Left renal cortex interstitium (tissue), 4 donors: ENCODE measurements at regions not wholly inside any gene's neighbourhood (a gene's known extent, or its start where the extent isn't known, plus 50 kb on each side); places are given as distances from the start of the nearest gene placed in this dataset.

Source experiments
- DNase-seq, 4 donors: peaks; one replicate each; pipeline ENCODE4 v3.0.0-alpha.2; 2013; ENCODE audit warnings: low read depth in 4 of 4, low spot score in 2 of 4, missing footprints in 1 of 4

GRCh38 chr18:26745288-26746181 lies 120.0 kb downstream of the AQP4 start:
- no peak for DNase-seq

GRCh38 chr18:26741758-26742157 lies 123.7 kb downstream of the AQP4 start:
- DNase-seq: no peak

- no peak for DNase-seq
These were observed 124.5 kb downstream of the AQP4 start for GRCh38 chr18:26741048-26741447.

GRCh38 chr18:26740396-26740795 lies 125.1 kb downstream of the AQP4 start:
- no peak for DNase-seq

GRCh38 chr18:26738706-26739105 lies 126.8 kb downstream of the AQP4 start:
- no peak for DNase-seq

- DNase-seq: no peak
These were observed 129.2 kb downstream of the AQP4 start for GRCh38 chr18:26736301-26736700.

GRCh38 chr18:26734760-26735159 lies 130.7 kb downstream of the AQP4 start:
- no peak for DNase-seq

- DNase-seq: no peak
These were observed 136.1 kb downstream of the AQP4 start for GRCh38 chr18:26729449-26729848.

GRCh38 chr18:26729008-26729407 lies 136.5 kb downstream of the AQP4 start:
- no peak for DNase-seq

- no peak for DNase-seq
These were observed 141.5 kb downstream of the AQP4 start for GRCh38 chr18:26723981-26724380.

GRCh38 chr18:26722565-26722931 lies 143.0 kb downstream of the AQP4 start:
- DNase-seq: no peak

GRCh38 chr18:26721854-26722564 lies 143.5 kb downstream of the AQP4 start:
- DNase-seq: no peak

- no peak for DNase-seq
These were observed 145.6 kb downstream of the AQP4 start for GRCh38 chr18:26719896-26720295.

GRCh38 chr18:26717123-26717719 lies 148.3 kb downstream of the AQP4 start:
- no peak for DNase-seq

- DNase-seq: no peak
These were observed 150.8 kb downstream of the AQP4 start for GRCh38 chr18:26714739-26715138.

- no peak for DNase-seq
These were observed 153.8 kb downstream of the AQP4 start for GRCh38 chr18:26711756-26712155.

- DNase-seq: no peak
These were observed 154.9 kb downstream of the AQP4 start for GRCh38 chr18:26710470-26711096.

- DNase-seq: no peak
These were observed 155.6 kb downstream of the AQP4 start for GRCh38 chr18:26709897-26710296.

GRCh38 chr18:26708806-26709716 lies 156.4 kb downstream of the AQP4 start:
- DNase-seq: no peak

GRCh38 chr18:26706911-26707351 lies 158.6 kb downstream of the AQP4 start:
- DNase-seq: no peak
